Kidney (tissue), 13 donors: ENCODE measurements at regions not wholly inside any gene's neighbourhood (a gene's known extent, or its start where the extent isn't known, plus 50 kb on each side); places are given as distances from the start of the nearest gene placed in this dataset.

Experiments used
- DNase-seq, 5 donors: peaks; one replicate each; pipeline ENCODE4 v3.0.0-alpha.2; 2013 to 2020
- FAIRE-seq: peaks from 2 replicates; lab custom pipeline; 2012; peaks lifted over from hg19 to GRCh38; lab: Jason Lieb, UNC
- H3K27ac ChIP-seq, 2 donors: one replicate each; pipeline ENCODE4 v1.7.0; 2013; ENCODE audit warnings: low read depth in 2 of 2, low read length in 2 of 2, inconsistent platforms in 1 of 2
- H3K27me3 ChIP-seq: one replicate; pipeline ENCODE4 v1.7.1; 2013; ENCODE audit warnings: low read length, inconsistent platforms; ENCODE audit not compliant: control insufficient read depth, insufficient read depth
- H3K36me3 ChIP-seq, 3 donors: one replicate each; pipeline versions ENCODE4 v1.7.0 to v1.7.1; 2013; ENCODE audit warnings: low read length in 3 of 3, control low read depth in 1 of 3, inconsistent platforms in 1 of 3; ENCODE audit not compliant: insufficient read depth in 3 of 3, control insufficient read depth in 2 of 3
- H3K4me1 ChIP-seq, 3 donors: one replicate each; pipeline versions ENCODE4 v1.7.0 to v1.7.1; 2013; ENCODE audit warnings: low read length in 3 of 3, inconsistent platforms in 1 of 3, low read depth in 1 of 3; ENCODE audit not compliant: control insufficient read depth in 2 of 3, insufficient read depth in 2 of 3
- H3K4me3 ChIP-seq, 3 donors: one replicate each; pipeline versions ENCODE4 v1.7.0 to v1.8.1; 2013; ENCODE audit warnings: low read length in 3 of 3, control low read depth in 1 of 3, inconsistent platforms in 1 of 3
- H3K9ac ChIP-seq, 3 donors: one replicate each; pipeline versions ENCODE4 v1.7.0 to v1.7.1; 2013; ENCODE audit warnings: low read length in 3 of 3, control low read depth in 1 of 3, inconsistent platforms in 1 of 3
- H3K9me3 ChIP-seq, 3 donors: one replicate each; pipeline versions ENCODE4 v1.7.0 to v1.7.1; 2013; ENCODE audit warnings: low read length in 3 of 3, control low read depth in 1 of 3, inconsistent platforms in 1 of 3; ENCODE audit not compliant: control insufficient read depth in 2 of 3, insufficient read depth in 1 of 3
- CTCF ChIP-seq: IDR thresholded peaks from 3 replicates; pipeline ENCODE4 v1.5.1; 2012; ENCODE audit warnings: mild to moderate bottlenecking, moderate library complexity, borderline replicate concordance; ENCODE audit not compliant: insufficient read depth; ENCODE audit errors: extremely low read depth
- intact Hi-C: fragments of 100-400 bp; cut with DNase I; formaldehyde crosslinking; loops from one replicate; pipeline ENCODE4 v1.11.1; 2022
- donor health status: control.
- donor health status: control.
- donor health status: control.
- donor health status: control.
- donor health status: control.
- donor health status: DM: yes; HTN: yes; CAD: no.
- donor health status: Normal renal cell carcinoma (clear cell type).

DNA sequence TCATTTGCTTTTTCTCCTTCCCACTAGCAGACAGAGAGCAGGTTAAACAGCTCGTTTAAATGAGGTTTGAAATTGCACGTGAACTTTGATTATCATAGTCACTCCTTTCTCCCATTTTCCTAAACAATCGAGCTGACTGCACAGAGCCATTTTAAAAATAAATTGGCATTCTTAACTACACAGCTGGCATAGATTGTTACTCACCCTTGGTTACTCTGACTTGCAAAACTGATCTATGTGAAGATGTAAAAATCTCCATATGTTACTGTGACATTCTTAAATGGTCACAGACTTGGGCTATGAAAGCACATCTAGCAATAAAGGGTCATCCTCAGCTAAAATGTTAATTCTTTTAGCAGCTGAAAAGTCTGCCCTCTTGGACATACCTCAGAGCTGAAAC lies 368.5 kb downstream of the DTWD2 start:
- H3K4me1 ChIP-seq = no peaks in the 10 kb centered on the region
- FAIRE-seq (no peak), DNase-seq (peak in 1 of 5 donors; percentile 27)
- no peaks in the 10 kb centered on the region for H3K9me3 ChIP-seq
- intact Hi-C loops = no loop called here
- no peak overlapping the region for H3K9ac ChIP-seq
- H3K36me3 ChIP-seq = no peaks in the 10 kb centered on the region
- TF ChIP-seq CTCF = no peak
- no peaks in the 10 kb centered on the region for H3K27me3 ChIP-seq
- no peak overlapping the region for H3K4me3 ChIP-seq
- no peak overlapping the region for H3K27ac ChIP-seq

DNA sequence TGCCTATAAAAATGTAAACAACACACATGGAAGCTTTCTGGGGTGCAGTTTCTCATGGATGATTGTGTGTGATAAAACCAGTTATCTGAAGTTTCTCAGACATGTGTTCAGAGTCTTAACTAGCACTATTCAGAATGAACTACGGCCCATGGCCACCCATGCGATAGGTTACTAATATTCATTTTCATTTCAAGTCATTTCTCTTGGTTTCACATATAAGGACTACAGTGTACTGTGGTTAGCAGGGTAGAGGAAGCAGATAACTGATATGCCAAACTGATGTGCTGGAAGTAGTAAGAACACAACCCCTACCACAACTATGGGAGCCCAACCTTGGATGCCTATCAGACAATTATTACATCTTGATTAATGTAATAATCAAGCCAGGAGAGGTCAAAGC lies 372.1 kb downstream of the DTWD2 start:
- H3K9me3 ChIP-seq = no peaks in the 10 kb centered on the region
- no peaks in the 10 kb centered on the region for H3K4me1 ChIP-seq
- no peaks in the 10 kb centered on the region for H3K27me3 ChIP-seq
- H3K36me3 ChIP-seq = no peaks in the 10 kb centered on the region
- FAIRE-seq (no peak), DNase-seq (no peak)
- intact Hi-C loops = no loop called here
- TF ChIP-seq CTCF = no peak
- no peak overlapping the region for H3K27ac ChIP-seq
- no peak overlapping the region for H3K9ac ChIP-seq
- H3K4me3 ChIP-seq = no peak overlapping the region

- DNase-seq = peak in 2 of 5 donors; percentile 42 to 51
- no peak overlapping the region for H3K4me3 ChIP-seq
- no peaks in the 10 kb centered on the region for H3K36me3 ChIP-seq
- no peak for TF ChIP-seq CTCF
- no peaks in the 10 kb centered on the region for H3K9me3 ChIP-seq
- intact Hi-C loops = no loop called here
- no peaks in the 10 kb centered on the region for H3K27me3 ChIP-seq
- no peaks in the 10 kb centered on the region for H3K4me1 ChIP-seq
- no peak overlapping the region for H3K27ac ChIP-seq
- H3K9ac ChIP-seq = no peak overlapping the region
- no peak for FAIRE-seq
These were observed 373.5 kb downstream of the DTWD2 start for GRCh38 chr5:118614731-118615456.
